ENCODE measurements at regions not wholly inside any gene's neighbourhood (a gene's known extent, or its start where the extent isn't known, plus 50 kb on each side); places are given as distances from the start of the nearest gene placed in this dataset.
A peak's percentile ranks its signal among the peaks of the same experiment; 100 is the strongest.

- H3K4me3 ChIP-seq: no peak overlapping the region
- DNase-seq (ENCODE audit: low spot score) (no peak), ATAC-seq (ENCODE audit: insufficient number of reproducible peaks, low FRiP score, low read depth) (no peak)
- H3K27ac ChIP-seq: no peak overlapping the region
- no peaks in the 10 kb centered on the region for H3K36me3 ChIP-seq
- no peaks in the 10 kb centered on the region for H3K4me1 ChIP-seq (ENCODE audit: control insufficient read depth in 1 of 2, low read depth in 2 of 2)
- H3K9me3 ChIP-seq: no peaks in the 10 kb centered on the region
- TF ChIP-seq CTCF (IDR thresholded peaks at IDR 0.05): no peak
- no peaks in the 10 kb centered on the region for H3K27me3 ChIP-seq (replicated peaks; ENCODE audit: insufficient read depth)
Measured at GRCh38 chr4:14247767-14248166, 620.2 kb upstream of the BOD1L1 start.

- Histone ChIP-seq H3K9me3 (no peaks in the 10 kb centered on the region), H3K27ac (no peak overlapping the region), H3K27me3 (replicated peaks; ENCODE audit: insufficient read depth) (no peaks in the 10 kb centered on the region), H3K36me3 (no peaks in the 10 kb centered on the region), H3K4me3 (no peak overlapping the region), H3K4me1 (ENCODE audit: control insufficient read depth in 1 of 2, low read depth in 2 of 2) (no peaks in the 10 kb centered on the region)
- no peak for TF ChIP-seq CTCF (IDR thresholded peaks at IDR 0.05)
- DNase-seq (ENCODE audit: low spot score) (no peak), ATAC-seq (ENCODE audit: insufficient number of reproducible peaks, low FRiP score, low read depth) (no peak)
Measured at GRCh38 chr4:14249226-14249625, 621.7 kb upstream of the BOD1L1 start.

GRCh38 chr4:14254252-14254651 is 626.7 kb upstream of the BOD1L1 start:
- Histone ChIP-seq H3K4me3 (no peak overlapping the region), H3K4me1 (ENCODE audit: control insufficient read depth in 1 of 2, low read depth in 2 of 2) (no peaks in the 10 kb centered on the region), H3K36me3 (no peaks in the 10 kb centered on the region), H3K27me3 (replicated peaks; ENCODE audit: insufficient read depth) (no peaks in the 10 kb centered on the region), H3K27ac (no peak overlapping the region), H3K9me3 (no peaks in the 10 kb centered on the region)
- TF ChIP-seq CTCF (IDR thresholded peaks at IDR 0.05): peak; percentile 60
- ATAC-seq (ENCODE audit: insufficient number of reproducible peaks, low FRiP score, low read depth): no peak
- DNase-seq (ENCODE audit: low spot score): no peak

GRCh38 chr4:14254926-14255325 is 627.4 kb upstream of the BOD1L1 start:
- Histone ChIP-seq H3K4me3 (no peak overlapping the region), H3K27ac (no peak overlapping the region), H3K4me1 (ENCODE audit: control insufficient read depth in 1 of 2, low read depth in 2 of 2) (no peaks in the 10 kb centered on the region), H3K9me3 (no peaks in the 10 kb centered on the region), H3K27me3 (replicated peaks; ENCODE audit: insufficient read depth) (no peaks in the 10 kb centered on the region), H3K36me3 (no peaks in the 10 kb centered on the region)
- TF ChIP-seq CTCF (IDR thresholded peaks at IDR 0.05): no peak
- ATAC-seq (ENCODE audit: insufficient number of reproducible peaks, low FRiP score, low read depth): no peak
- DNase-seq (ENCODE audit: low spot score): no peak

GRCh38 chr4:14257903-14258302 is 630.4 kb upstream of the BOD1L1 start:
- Histone ChIP-seq H3K27me3 (replicated peaks; ENCODE audit: insufficient read depth) (no peaks in the 10 kb centered on the region), H3K27ac (no peak overlapping the region), H3K4me1 (ENCODE audit: control insufficient read depth in 1 of 2, low read depth in 2 of 2) (no peaks in the 10 kb centered on the region), H3K4me3 (no peak overlapping the region), H3K36me3 (no peaks in the 10 kb centered on the region), H3K9me3 (no peaks in the 10 kb centered on the region)
- TF ChIP-seq CTCF (IDR thresholded peaks at IDR 0.05): no peak
- ATAC-seq (ENCODE audit: insufficient number of reproducible peaks, low FRiP score, low read depth) (no peak), DNase-seq (ENCODE audit: low spot score) (no peak)

Data from thoracic aorta (tissue), 2 donors.